ENCODE measurements at regions not wholly inside any gene's neighbourhood (a gene's known extent, or its start where the extent isn't known, plus 50 kb on each side); places are given as distances from the start of the nearest gene placed in this dataset.

- H3K36me3 ChIP-seq (replicated peaks in 1 of 2; ENCODE audit: control insufficient read depth in 1 of 2, insufficient read depth in 2 of 2, low read length in 2 of 2) = no peaks in the 10 kb centered on the region
- H3K9me3 ChIP-seq (replicated peaks in 1 of 2; ENCODE audit: control insufficient read depth in 1 of 2, insufficient read depth in 1 of 2, low read length in 2 of 2) = no peaks in the 10 kb centered on the region
- Mint-ChIP-seq H3K36me3 (no peaks in the 10 kb centered on the region), H3K27me3 (ENCODE audit: low read depth in 3 of 3) (no peaks in the 10 kb centered on the region), H3K9me3 (no peaks in the 10 kb centered on the region), H3K4me1 (no peaks in the 10 kb centered on the region), H3K4me3 (no peak overlapping the region), H3K27ac (no peak overlapping the region)
- no peak overlapping the region for H3K4me2 ChIP-seq (replicated peaks; ENCODE audit: extremely low read depth, low read length, poor library complexity, severe bottlenecking)
- H3K4me1 ChIP-seq (ENCODE audit: control insufficient read depth in 1 of 2, insufficient read depth in 2 of 2, low read length in 2 of 2) = no peaks in the 10 kb centered on the region
- no peak overlapping the region for H2AFZ ChIP-seq (ENCODE audit: insufficient read depth, low read depth, low read length, poor library complexity, severe bottlenecking)
- H3K27me3 ChIP-seq (ENCODE audit: control insufficient read depth in 2 of 2, insufficient read depth in 2 of 2, low read length in 2 of 2) = no peaks in the 10 kb centered on the region
- WGBS (ENCODE audit: insufficient coverage) = 82% methylated on average over 3 of the region's 4 CpGs
- H3K27ac ChIP-seq (ENCODE audit: low read depth in 1 of 2, low read length in 2 of 2) = no peak overlapping the region
- H3K79me2 ChIP-seq (ENCODE audit: insufficient read depth, low read length) = no peaks in the 10 kb centered on the region
- intact Hi-C loops (cut with micrococcal nuclease) = no loop called here
- no peak for DNase-seq
- TF ChIP-seq CTCF (IDR thresholded peaks at IDR 0.05) = no peak
- H3K9ac ChIP-seq (ENCODE audit: insufficient read depth, low read length, poor library complexity, severe bottlenecking) = no peak overlapping the region
- no peaks in the 10 kb centered on the region for H4K20me1 ChIP-seq (ENCODE audit: insufficient read depth, low read length)
- no peak overlapping the region for H3K4me3 ChIP-seq (replicated peaks in 1 of 3; ENCODE audit: low read depth in 2 of 3, low read length in 3 of 3)
Measured at GRCh38 chr11:91244912-91245311, 979.7 kb upstream of the FAT3 start.

DNA sequence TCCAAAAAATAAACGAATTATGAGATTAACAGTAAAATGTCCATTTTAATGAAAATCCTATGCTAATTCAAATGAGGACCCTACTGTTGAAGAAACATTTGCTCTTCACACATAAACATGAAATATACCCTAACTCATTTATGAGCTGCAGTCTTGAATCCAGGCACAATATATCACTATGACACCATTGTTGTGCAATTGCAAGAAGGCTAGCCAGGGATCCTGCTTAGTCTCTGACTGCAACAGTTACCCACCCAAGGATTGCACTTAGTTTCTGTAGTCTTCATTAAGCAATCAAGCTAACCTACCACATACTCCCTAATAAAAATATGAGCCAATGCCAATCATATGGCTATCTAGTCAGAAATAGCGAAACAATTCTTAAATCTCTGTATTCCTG is 981.0 kb upstream of the FAT3 start:
- H3K79me2 ChIP-seq (ENCODE audit: insufficient read depth, low read length) = no peaks in the 10 kb centered on the region
- H3K27me3 ChIP-seq (ENCODE audit: control insufficient read depth in 2 of 2, insufficient read depth in 2 of 2, low read length in 2 of 2) = no peaks in the 10 kb centered on the region
- TF ChIP-seq CTCF (IDR thresholded peaks at IDR 0.05) = no peak
- intact Hi-C loops (cut with micrococcal nuclease) = no loop called here
- no peak for DNase-seq
- H3K9me3 ChIP-seq (replicated peaks in 1 of 2; ENCODE audit: control insufficient read depth in 1 of 2, insufficient read depth in 1 of 2, low read length in 2 of 2) = no peaks in the 10 kb centered on the region
- no CpG with 5 or more reads among the region's 2 CpGs for WGBS (ENCODE audit: insufficient coverage)
- no peaks in the 10 kb centered on the region for H3K4me1 ChIP-seq (ENCODE audit: control insufficient read depth in 1 of 2, insufficient read depth in 2 of 2, low read length in 2 of 2)
- Mint-ChIP-seq H3K4me1 (no peaks in the 10 kb centered on the region), H3K9me3 (no peaks in the 10 kb centered on the region), H3K36me3 (no peaks in the 10 kb centered on the region), H3K27ac (no peak overlapping the region), H3K27me3 (ENCODE audit: low read depth in 3 of 3) (no peaks in the 10 kb centered on the region), H3K4me3 (no peak overlapping the region)
- no peak overlapping the region for H3K4me3 ChIP-seq (replicated peaks in 1 of 3; ENCODE audit: low read depth in 2 of 3, low read length in 3 of 3)
- H3K4me2 ChIP-seq (replicated peaks; ENCODE audit: extremely low read depth, low read length, poor library complexity, severe bottlenecking) = no peak overlapping the region
- no peak overlapping the region for H2AFZ ChIP-seq (ENCODE audit: insufficient read depth, low read depth, low read length, poor library complexity, severe bottlenecking)
- H3K9ac ChIP-seq (ENCODE audit: insufficient read depth, low read length, poor library complexity, severe bottlenecking) = no peak overlapping the region
- no peaks in the 10 kb centered on the region for H3K36me3 ChIP-seq (replicated peaks in 1 of 2; ENCODE audit: control insufficient read depth in 1 of 2, insufficient read depth in 2 of 2, low read length in 2 of 2)
- H4K20me1 ChIP-seq (ENCODE audit: insufficient read depth, low read length) = no peaks in the 10 kb centered on the region
- H3K27ac ChIP-seq (ENCODE audit: low read depth in 1 of 2, low read length in 2 of 2) = no peak overlapping the region

All from CD14-positive monocyte (primary cell).